Bronchial epithelial cell (primary cell): ENCODE measurements at regions not wholly inside any gene's neighbourhood (a gene's known extent, or its start where the extent isn't known, plus 50 kb on each side); places are given as distances from the start of the nearest gene placed in this dataset.

ENCODE experiments used
- DNase-seq: peaks from one replicate; pipeline ENCODE4 v3.0.0-alpha.2; 2010; ENCODE audit warnings: low read depth
- FAIRE-seq: peaks from 2 replicates; lab custom pipeline; 2011; peaks lifted over from hg19 to GRCh38; lab: Jason Lieb, UNC
- H3K27me3 ChIP-seq: 2 replicates; pipeline ENCODE4 v1.5.1; 2011; ENCODE audit warnings: low read length; ENCODE audit not compliant: control insufficient read depth, insufficient read depth
- H3K36me3 ChIP-seq: 2 replicates; pipeline ENCODE4 v1.5.1; 2011; ENCODE audit warnings: low read length; ENCODE audit not compliant: control insufficient read depth, insufficient read depth
- H3K4me3 ChIP-seq: 2 replicates; pipeline ENCODE4 v1.5.1; 2011; ENCODE audit warnings: mild to moderate bottlenecking, low read depth, low read length, control low read depth
- CTCF ChIP-seq: IDR thresholded peaks from 2 replicates; pipeline ENCODE4 v1.5.1; 2011; ENCODE audit warnings: mild to moderate bottlenecking, moderate library complexity, low read length, control low read depth, inconsistent platforms; ENCODE audit not compliant: insufficient read depth, severe bottlenecking

DNA sequence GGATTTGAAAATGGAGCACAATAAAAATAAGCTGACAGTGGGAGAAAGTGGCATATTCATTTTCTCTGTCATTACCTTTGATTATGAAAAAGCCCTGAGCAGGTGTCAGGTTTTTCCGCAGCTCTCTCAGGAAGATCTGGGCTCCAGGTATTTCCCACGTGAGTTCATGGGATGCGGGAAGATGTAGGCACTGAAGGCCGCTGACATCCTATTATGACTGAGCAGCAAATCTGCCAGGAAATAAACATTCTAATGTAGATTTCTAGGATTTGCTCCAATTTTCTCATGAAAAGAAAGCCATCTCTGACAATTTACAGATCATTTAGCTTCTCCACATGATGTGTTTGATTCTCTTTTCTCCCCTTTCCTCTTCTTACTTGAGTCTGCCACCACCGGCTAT is 160.7 kb downstream of the KIT start:
- no peak for TF ChIP-seq CTCF
- no peaks in the 10 kb centered on the region for H3K27me3 ChIP-seq
- FAIRE-seq = no peak
- H3K36me3 ChIP-seq = no peaks in the 10 kb centered on the region
- H3K4me3 ChIP-seq = no peak overlapping the region
- no peak for DNase-seq

DNA sequence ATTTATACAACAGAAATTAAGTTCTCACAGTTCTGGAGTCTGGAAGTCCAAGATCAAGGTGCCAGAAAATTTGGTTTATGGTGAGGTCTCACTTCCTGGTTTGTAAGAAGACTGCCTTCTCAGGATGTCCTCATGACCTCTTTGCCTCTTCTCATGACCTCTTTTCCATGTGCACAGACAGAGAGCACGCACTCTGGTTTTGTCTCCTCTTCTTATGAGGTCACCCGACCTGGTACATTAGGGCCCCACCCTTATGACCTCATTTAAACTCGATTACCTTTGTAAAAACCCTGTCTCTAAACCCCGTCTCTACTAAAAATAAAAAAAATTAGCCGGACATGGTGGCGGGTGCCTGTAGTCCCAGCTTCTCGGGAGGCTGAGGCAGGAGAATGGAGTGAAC is 155.9 kb downstream of the KIT start:
- FAIRE-seq = no peak
- DNase-seq = no peak

DNA sequence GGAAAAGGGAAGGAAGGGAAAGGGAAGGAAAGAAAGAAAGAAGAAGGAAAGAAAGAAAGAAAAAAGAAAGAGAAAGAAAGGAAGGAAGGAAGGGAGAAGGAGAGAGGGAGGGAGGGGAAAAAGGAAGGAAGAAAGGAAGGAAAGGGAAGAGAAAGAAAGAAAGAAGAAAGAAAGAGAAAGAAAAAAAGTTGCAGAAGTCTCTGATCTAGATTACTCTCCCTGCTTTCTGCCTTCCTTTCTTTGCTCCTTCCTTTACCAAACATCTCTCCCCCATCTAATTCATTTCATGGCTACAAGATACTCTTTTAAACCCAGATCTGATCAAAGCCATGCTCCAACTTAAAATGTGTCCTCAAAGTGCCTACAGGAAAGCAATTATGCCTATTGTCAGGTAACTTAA is 148.6 kb downstream of the KIT start:
- no peak overlapping the region for H3K4me3 ChIP-seq
- FAIRE-seq = no peak
- DNase-seq = no peak
- H3K27me3 ChIP-seq = no peaks in the 10 kb centered on the region
- no peak for TF ChIP-seq CTCF
- no peaks in the 10 kb centered on the region for H3K36me3 ChIP-seq

More for the DNA sequence above, 155.9 kb downstream of the KIT start:
- no peak overlapping the region for H3K4me3 ChIP-seq
- H3K36me3 ChIP-seq = no peaks in the 10 kb centered on the region
- no peak for TF ChIP-seq CTCF
- H3K27me3 ChIP-seq = no peaks in the 10 kb centered on the region

DNA sequence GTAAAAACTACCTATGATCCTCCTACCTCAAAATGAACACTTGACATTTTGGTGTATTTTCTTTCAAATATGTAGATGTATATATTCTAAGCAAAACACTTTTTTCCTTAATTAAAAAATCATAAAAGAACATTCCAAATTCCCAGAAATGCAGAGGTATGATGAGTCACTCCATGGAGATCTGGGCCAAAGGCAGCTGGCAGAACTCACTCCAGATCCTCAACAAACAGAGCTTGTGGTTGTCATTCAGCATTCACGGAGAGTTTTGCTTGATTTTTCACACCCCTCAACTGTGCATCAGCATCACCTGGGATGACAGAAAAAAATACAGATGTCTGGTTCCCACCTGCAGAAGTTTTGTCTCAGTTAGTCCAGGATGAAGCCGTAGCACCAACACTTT is 144.6 kb downstream of the KIT start:
- DNase-seq (no peak), FAIRE-seq (no peak)
- no peaks in the 10 kb centered on the region for H3K36me3 ChIP-seq
- no peak for TF ChIP-seq CTCF
- no peak overlapping the region for H3K4me3 ChIP-seq
- no peaks in the 10 kb centered on the region for H3K27me3 ChIP-seq

DNA sequence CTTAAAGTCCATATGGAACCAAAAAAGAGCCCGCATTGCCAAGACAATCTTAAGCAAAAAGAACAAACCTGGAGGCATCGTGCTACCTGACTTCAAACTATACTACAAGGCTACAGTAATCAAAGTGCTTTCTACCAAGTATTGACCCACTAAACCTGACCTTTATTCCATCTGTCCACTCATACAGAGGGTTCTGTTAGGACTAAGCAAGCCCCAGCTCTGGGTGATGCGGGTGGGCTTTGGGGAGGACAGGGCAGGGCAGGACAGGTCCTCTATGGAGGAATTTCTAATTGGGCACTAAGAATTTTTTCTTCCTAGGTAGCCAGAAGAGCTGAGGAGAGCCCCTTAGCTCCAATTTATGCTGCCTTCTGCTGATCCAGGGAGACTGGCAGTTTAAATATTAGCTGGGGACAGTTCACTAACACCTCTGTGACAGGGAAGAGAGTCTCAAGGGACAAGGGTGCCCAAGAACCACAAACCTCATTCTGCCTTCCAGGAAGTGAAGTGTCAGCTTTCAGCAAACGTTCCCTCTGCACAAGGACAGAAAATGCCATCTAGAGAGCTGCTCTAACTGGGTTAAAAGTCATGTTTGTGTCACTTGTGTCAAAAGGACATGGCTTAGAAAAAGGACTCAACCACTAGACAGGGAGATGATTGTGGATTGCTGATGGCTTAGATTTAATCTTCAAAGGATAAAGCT is 143.2 kb downstream of the KIT start:
- no peaks in the 10 kb centered on the region for H3K36me3 ChIP-seq
- H3K4me3 ChIP-seq = no peak overlapping the region
- TF ChIP-seq CTCF = no peak
- DNase-seq (no peak), FAIRE-seq (no peak)
- H3K27me3 ChIP-seq = no peaks in the 10 kb centered on the region

DNA sequence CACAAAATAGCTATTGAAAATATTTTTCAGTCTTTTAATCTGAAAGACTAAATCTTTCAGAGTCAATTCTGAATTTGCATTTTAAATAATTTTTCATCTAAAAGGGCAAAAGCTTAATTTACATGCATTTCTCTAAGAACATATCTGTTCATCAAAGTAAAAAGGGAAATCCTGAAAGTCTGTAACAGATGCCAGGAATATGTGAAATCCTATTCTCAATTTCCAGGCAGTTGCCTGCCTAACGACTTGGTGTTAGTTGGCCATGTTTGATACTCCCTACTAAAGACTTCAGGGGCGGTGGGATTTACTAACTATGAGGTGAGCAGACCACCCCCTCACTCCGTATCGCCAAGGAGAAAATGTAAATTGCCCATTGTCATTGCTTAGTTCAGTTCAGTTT is 136.8 kb downstream of the KIT start:
- H3K4me3 ChIP-seq = no peak overlapping the region
- H3K27me3 ChIP-seq = no peaks in the 10 kb centered on the region
- no peak for TF ChIP-seq CTCF
- FAIRE-seq = no peak
- DNase-seq = no peak
- H3K36me3 ChIP-seq = no peaks in the 10 kb centered on the region
